ENCODE measurements at regions not wholly inside any gene's neighbourhood (a gene's known extent, or its start where the extent isn't known, plus 50 kb on each side); places are given as distances from the start of the nearest gene placed in this dataset.

GRCh38 chr5:91824406-91824805, 441.3 kb upstream of the ARRDC3 start:
- TF ChIP-seq EZH2phosphoT487 (IDR thresholded peaks at IDR 0.05; ENCODE audit: borderline replicate concordance, low read depth, low read length) (no peak), CTCF (conservative IDR thresholded peaks at IDR 0.05; ENCODE audit: low read length) (no peak)

All from OCI-LY7 (cell line).